SU-DHL-6 (cell line): ENCODE measurements at regions not wholly inside any gene's neighbourhood (a gene's known extent, or its start where the extent isn't known, plus 50 kb on each side); places are given as distances from the start of the nearest gene placed in this dataset.

Experiments
- H2AFZ ChIP-seq: fragments of 200-600 bp; sonication (generic); 2 replicates; pipeline ENCODE4 v1.6.1; 2014; ENCODE audit warnings: low read depth, mild to moderate bottlenecking, moderate library complexity, mixed read lengths, antibody characterized with exemption, low read length; ENCODE audit not compliant: severe bottlenecking
- H3F3A ChIP-seq: fragments of 200-600 bp; shearing (Covaris generic); 2 replicates; pipeline ENCODE4 v1.6.0; 2016; ENCODE audit warnings: antibody characterized with exemption, mild to moderate bottlenecking; ENCODE audit not compliant: insufficient read depth
- H3K27ac ChIP-seq: fragments of 200-600 bp; sonication (generic); 2 replicates; pipeline ENCODE4 v1.5.1; 2016; ENCODE audit warnings: low read depth, mild to moderate bottlenecking, low read length, moderate library complexity, mixed read lengths
- H3K27me3 ChIP-seq: fragments of 200-600 bp; sonication (generic), shearing (Covaris generic); 2 replicates; pipeline ENCODE4 v1.6.0; 2014; ENCODE audit warnings: mild to moderate bottlenecking, low read length
- H3K36me3 ChIP-seq: fragments of 200-600 bp; sonication (generic); 2 replicates; pipeline ENCODE4 v1.6.1; 2014; ENCODE audit warnings: mild to moderate bottlenecking, low read length, mixed read lengths
- H3K4me2 ChIP-seq: fragments of 300-600, 200-600 bp; shearing (Covaris generic), sonication (generic); 2 replicates; pipeline ENCODE4 v1.6.0; 2014; ENCODE audit warnings: low read length, low read depth, mild to moderate bottlenecking; ENCODE audit not compliant: poor library complexity, severe bottlenecking
- H3K4me3 ChIP-seq: fragments of 200-600 bp; sonication (generic); 2 replicates; pipeline ENCODE4 v1.5.1; 2014; ENCODE audit warnings: antibody characterized with exemption, low read length, mild to moderate bottlenecking, mixed read lengths; ENCODE audit not compliant: insufficient read depth, poor library complexity, severe bottlenecking
- H3K79me2 ChIP-seq: fragments of 200-600 bp; sonication (generic); 2 replicates; pipeline ENCODE4 v1.6.1; 2014; ENCODE audit warnings: mild to moderate bottlenecking, low read length, moderate library complexity; ENCODE audit not compliant: insufficient read depth
- H3K9ac ChIP-seq: fragments of 200-600 bp; sonication (generic); 2 replicates; pipeline ENCODE4 v1.7.0; 2014; ENCODE audit warnings: mild to moderate bottlenecking, low read length
- H3K9me2 ChIP-seq: fragments of 200-600 bp; sonication (generic); replicated peaks from 2 replicates; pipeline ENCODE4 v1.6.1; 2014; ENCODE audit warnings: low read length; ENCODE audit not compliant: insufficient read depth
- H3K9me3 ChIP-seq: fragments of 200-600 bp; sonication (generic); 2 replicates; pipeline ENCODE4 v1.6.1; 2014; ENCODE audit warnings: low read length, mixed read lengths; ENCODE audit not compliant: insufficient read depth
- H4K20me1 ChIP-seq: fragments of 200-600 bp; sonication (generic); 2 replicates; pipeline ENCODE4 v1.6.1; 2014; ENCODE audit warnings: low read depth, mild to moderate bottlenecking, antibody characterized with exemption, low read length, moderate library complexity, mixed read lengths
- CTCF ChIP-seq: fragments of 200-600 bp; sonication (generic); IDR thresholded peaks from one replicate; pipeline ENCODE4 v1.5.1; 2017; ENCODE audit warnings: antibody characterized with exemption, mild to moderate bottlenecking, low read length, moderate library complexity; ENCODE audit not compliant: insufficient read depth, poor library complexity, severe bottlenecking
- EZH2phosphoT487 ChIP-seq: fragments of 200-600 bp; sonication (generic), shearing (Covaris generic); conservative IDR thresholded peaks from 2 replicates; pipeline ENCODE4 v1.6.1; 2018; ENCODE audit warnings: mild to moderate bottlenecking, antibody characterized with exemption, low read length, moderate library complexity, mixed read lengths

- H3K9ac ChIP-seq = no peak overlapping the region
- H3F3A ChIP-seq = no peaks in the 10 kb centered on the region
- H2AFZ ChIP-seq = no peak overlapping the region
- no peaks in the 10 kb centered on the region for H3K9me2 ChIP-seq
- no peak overlapping the region for H3K4me3 ChIP-seq
- no peaks in the 10 kb centered on the region for H3K36me3 ChIP-seq
- no peaks in the 10 kb centered on the region for H4K20me1 ChIP-seq
- no peak overlapping the region for H3K27ac ChIP-seq
- no peaks in the 10 kb centered on the region for H3K9me3 ChIP-seq
- H3K27me3 ChIP-seq = no peaks in the 10 kb centered on the region
- H3K79me2 ChIP-seq = no peaks in the 10 kb centered on the region
- H3K4me2 ChIP-seq = no peak overlapping the region
- no peak for TF ChIP-seq EZH2phosphoT487
- TF ChIP-seq CTCF = no peak
Observed at GRCh38 chr2:198928026-198928425, 529.7 kb downstream of the SATB2 start.

- H3K27ac ChIP-seq = no peak overlapping the region
- H3K79me2 ChIP-seq = no peaks in the 10 kb centered on the region
- no peaks in the 10 kb centered on the region for H3K9me2 ChIP-seq
- H4K20me1 ChIP-seq = no peaks in the 10 kb centered on the region
- H3K4me2 ChIP-seq = no peak overlapping the region
- TF ChIP-seq EZH2phosphoT487 = no peak
- no peak for TF ChIP-seq CTCF
- H3F3A ChIP-seq = no peaks in the 10 kb centered on the region
- no peak overlapping the region for H2AFZ ChIP-seq
- H3K9ac ChIP-seq = no peak overlapping the region
- H3K9me3 ChIP-seq = no peaks in the 10 kb centered on the region
- no peaks in the 10 kb centered on the region for H3K36me3 ChIP-seq
- no peaks in the 10 kb centered on the region for H3K27me3 ChIP-seq
- H3K4me3 ChIP-seq = no peak overlapping the region
Observed at GRCh38 chr2:198917926-198918720, 539.6 kb downstream of the SATB2 start.

GRCh38 chr2:198917275-198917674 is 540.5 kb downstream of the SATB2 start:
- H3K27me3 ChIP-seq = no peaks in the 10 kb centered on the region
- H3K79me2 ChIP-seq = no peaks in the 10 kb centered on the region
- no peak for TF ChIP-seq CTCF
- no peak for TF ChIP-seq EZH2phosphoT487
- H3K27ac ChIP-seq = no peak overlapping the region
- H3F3A ChIP-seq = no peaks in the 10 kb centered on the region
- H3K4me3 ChIP-seq = no peak overlapping the region
- no peaks in the 10 kb centered on the region for H3K9me2 ChIP-seq
- no peaks in the 10 kb centered on the region for H3K36me3 ChIP-seq
- no peak overlapping the region for H3K4me2 ChIP-seq
- no peaks in the 10 kb centered on the region for H3K9me3 ChIP-seq
- no peaks in the 10 kb centered on the region for H4K20me1 ChIP-seq
- no peak overlapping the region for H3K9ac ChIP-seq
- H2AFZ ChIP-seq = no peak overlapping the region
